Trophoblast cell (in vitro differentiated cells and primary cell): ENCODE measurements at regions not wholly inside any gene's neighbourhood (a gene's known extent, or its start where the extent isn't known, plus 50 kb on each side); places are given as distances from the start of the nearest gene placed in this dataset.

Experiments used
- DNase-seq, 2 donors: peaks; one replicate each; pipeline ENCODE4 v3.0.0-alpha.2; 2016
- H2AFZ ChIP-seq: 2 replicates; pipeline ENCODE4 v1.6.1; 2013; ENCODE audit warnings: low read length, moderate library complexity, mild to moderate bottlenecking; ENCODE audit not compliant: insufficient read depth, poor library complexity
- H2AK5ac ChIP-seq: 2 replicates; pipeline ENCODE4 v1.6.1; 2013; ENCODE audit warnings: mild to moderate bottlenecking, low read length
- H2BK120ac ChIP-seq: 2 replicates; pipeline ENCODE4 v1.6.1; 2013; ENCODE audit warnings: low read length, mild to moderate bottlenecking, moderate library complexity; ENCODE audit not compliant: insufficient read depth, poor library complexity
- H2BK12ac ChIP-seq: 2 replicates; pipeline ENCODE4 v1.6.1; 2013; ENCODE audit warnings: mild to moderate bottlenecking, low read length, moderate library complexity
- H2BK5ac ChIP-seq: 2 replicates; pipeline ENCODE4 v1.6.1; 2013; ENCODE audit warnings: low read length, low read depth, moderate library complexity, mild to moderate bottlenecking; ENCODE audit not compliant: poor library complexity
- H3K14ac ChIP-seq: 2 replicates; pipeline ENCODE4 v1.6.1; 2013; ENCODE audit warnings: mild to moderate bottlenecking, low read length
- H3K18ac ChIP-seq: 2 replicates; pipeline ENCODE4 v1.6.1; 2013; ENCODE audit warnings: mild to moderate bottlenecking, low read length
- H3K23ac ChIP-seq: 2 replicates; pipeline ENCODE4 v1.6.1; 2013; ENCODE audit warnings: low read length
- H3K27ac ChIP-seq: 2 replicates; pipeline ENCODE4 v1.5.1; 2013; ENCODE audit warnings: low read depth, mild to moderate bottlenecking, inconsistent platforms, low read length, moderate library complexity
- H3K27me3 ChIP-seq: 2 replicates; pipeline ENCODE4 v1.6.1; 2013; ENCODE audit warnings: inconsistent platforms, mild to moderate bottlenecking, low read length, moderate library complexity; ENCODE audit not compliant: insufficient read depth
- H3K36me3 ChIP-seq, 2 experiments: 1 replicate in 1 of 2; 2 replicates in 1 of 2; pipeline ENCODE4 v1.6.1; 2013; ENCODE audit warnings: low read length in 2 of 2, mild to moderate bottlenecking in 2 of 2, moderate library complexity in 1 of 2; ENCODE audit not compliant: insufficient read depth in 2 of 2, control insufficient read depth in 1 of 2
- H3K4ac ChIP-seq: 2 replicates; pipeline ENCODE4 v1.6.1; 2013; ENCODE audit warnings: low read depth, mild to moderate bottlenecking, low read length, moderate library complexity
- H3K4me1 ChIP-seq, 2 experiments: 1 replicate in 1 of 2; 2 replicates in 1 of 2; pipeline ENCODE4 v1.6.1; 2013; ENCODE audit warnings: low read length in 2 of 2, mild to moderate bottlenecking in 2 of 2, moderate library complexity in 1 of 2; ENCODE audit not compliant: insufficient read depth in 2 of 2, control insufficient read depth in 1 of 2
- H3K4me2 ChIP-seq: 2 replicates; pipeline ENCODE4 v1.6.1; 2013; ENCODE audit warnings: inconsistent platforms, mild to moderate bottlenecking, low read length, moderate library complexity
- H3K4me3 ChIP-seq: 2 replicates; pipeline ENCODE4 v1.5.1; 2013; ENCODE audit warnings: mild to moderate bottlenecking, low read depth, low read length, inconsistent platforms
- H3K79me1 ChIP-seq: one replicate; pipeline ENCODE4 v1.6.1; 2013; ENCODE audit warnings: low read length
- H3K79me2 ChIP-seq: 2 replicates; pipeline ENCODE4 v1.6.1; 2013; ENCODE audit warnings: low read length, mild to moderate bottlenecking; ENCODE audit not compliant: control insufficient read depth, insufficient read depth, poor library complexity
- H3K9ac ChIP-seq: 2 replicates; pipeline ENCODE4 v1.6.1; 2013; ENCODE audit warnings: mild to moderate bottlenecking, low read length
- H3K9me3 ChIP-seq: 2 replicates; pipeline ENCODE4 v1.6.1; 2013; ENCODE audit warnings: low read depth, mild to moderate bottlenecking, control low read depth, inconsistent platforms, low read length; ENCODE audit not compliant: insufficient read depth
- H4K12ac ChIP-seq: 2 replicates; pipeline ENCODE4 v1.6.1; 2013; ENCODE audit warnings: low read depth, mild to moderate bottlenecking, low read length, moderate library complexity
- H4K8ac ChIP-seq: 2 replicates; pipeline ENCODE4 v1.6.1; 2013; ENCODE audit warnings: low read depth, mild to moderate bottlenecking, low read length, moderate library complexity
- H4K91ac ChIP-seq: one replicate; pipeline ENCODE4 v1.6.1; 2013; ENCODE audit warnings: low read depth, mild to moderate bottlenecking, low read length, moderate library complexity
- WGBS: extraction: QIAGEN DNeasy Blood & Tissue Kit; methylation state at CpG from one replicate; pipeline ENCODE4 v1.1.7; 2013; ENCODE audit warnings: missing lambda C conversion rate; ENCODE audit not compliant: insufficient read length, insufficient coverage; ENCODE audit errors: extremely low coverage; 5-methylcytosine and 5-hydroxymethylcytosine counted together

DNA sequence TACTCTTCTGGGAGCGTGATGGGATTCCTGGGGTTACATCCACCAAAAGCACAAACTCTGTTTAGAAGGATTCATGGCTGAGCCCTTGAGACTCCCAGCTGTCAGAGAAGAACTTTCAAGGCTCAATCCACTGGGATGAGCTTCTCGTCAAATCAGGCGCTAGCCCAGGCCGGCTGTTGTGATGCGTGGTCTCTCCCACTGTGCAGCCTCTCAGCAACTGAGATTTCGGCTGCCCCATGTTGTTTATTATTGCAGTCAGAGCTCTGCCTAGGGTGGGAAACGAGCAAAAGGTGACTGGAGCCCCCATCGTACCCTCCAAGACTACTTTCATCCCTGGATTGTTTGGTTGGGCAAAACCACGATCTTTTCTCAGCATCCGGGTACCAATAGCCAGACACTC, 251.6 kb downstream of the ETS1 start:
- Histone ChIP-seq H3K79me1 (peaks cover 31% of the 10 kb centered on the region), H2AFZ (no peak overlapping the region), H3K36me3 (no peaks in the 10 kb centered on the region), H2BK120ac (peak overlapping the region; percentile 95), H4K12ac (peak overlapping the region; percentile 34), H3K79me2 (peaks cover 5% of the 10 kb centered on the region), H3K4me2 (no peak overlapping the region), H3K23ac (no peak overlapping the region), H4K8ac (peak overlapping the region; percentile 71), H2BK5ac (peak overlapping the region; percentile 95), H3K9me3 (no peaks in the 10 kb centered on the region), H2BK12ac (peak overlapping the region; percentile 93), H3K27me3 (no peaks in the 10 kb centered on the region), H3K4ac (peak overlapping the region; percentile 70), H3K4me3 (no peak overlapping the region), H3K18ac (peak overlapping the region; percentile 76), H3K14ac (peak overlapping the region; percentile 83), H3K9ac (no peak overlapping the region), H3K4me1 (peaks cover 22% of the 10 kb centered on the region in 2 experiments), H3K27ac (peak overlapping the region; percentile 86), H2AK5ac (peak overlapping the region; percentile 64), H4K91ac (peak overlapping the region; percentile 99)
- no CpG with 5 or more reads among the region's 10 CpGs for WGBS
- no peak for DNase-seq

DNA sequence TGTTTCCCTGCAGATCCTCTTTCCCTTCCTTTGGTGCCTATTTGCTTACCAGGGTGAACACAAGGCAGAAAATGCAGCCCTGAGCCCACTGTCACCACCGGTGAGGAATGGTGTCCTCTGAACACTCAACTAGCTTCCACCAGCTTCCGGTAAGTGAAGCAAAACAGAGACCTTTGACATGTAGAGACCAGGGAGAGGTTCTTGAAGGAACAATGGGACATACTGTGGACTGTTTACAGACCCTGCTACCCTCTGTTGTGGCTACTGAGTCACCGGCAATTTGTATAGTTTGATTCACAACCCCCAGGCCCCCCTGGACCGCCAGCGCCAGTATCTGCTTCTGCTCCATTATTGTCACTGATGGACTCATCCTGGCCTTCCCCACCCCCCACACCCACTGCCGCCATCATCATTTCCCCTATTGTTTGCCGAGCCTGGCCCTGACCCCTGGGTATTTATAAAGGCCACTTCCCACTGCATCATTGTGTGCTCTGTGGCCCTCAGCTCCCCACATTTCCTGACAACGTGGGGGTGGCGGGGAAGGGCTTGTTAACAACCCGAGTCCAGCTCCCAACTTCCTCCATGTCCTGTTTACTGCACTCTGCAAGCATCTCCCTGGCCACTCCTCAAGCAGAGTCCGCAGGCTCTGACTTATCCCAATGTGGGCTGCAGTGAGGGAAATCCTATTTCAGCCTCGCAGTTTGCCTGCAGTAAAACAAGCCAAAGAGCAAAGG, 252.9 kb downstream of the ETS1 start:
- Histone ChIP-seq H2BK12ac (peak overlapping the region; percentile 57), H2BK120ac (peak overlapping the region; percentile 93), H3K9me3 (no peaks in the 10 kb centered on the region), H3K9ac (no peak overlapping the region), H3K4ac (peak overlapping the region; percentile 11), H3K4me1 (peaks cover 27% of the 10 kb centered on the region in 2 experiments), H2BK5ac (peak overlapping the region; percentile 52), H4K12ac (no peak overlapping the region), H3K36me3 (no peaks in the 10 kb centered on the region), H3K18ac (peak overlapping the region; percentile 6), H3K79me1 (peaks cover 38% of the 10 kb centered on the region), H3K27ac (peak overlapping the region; percentile 89), H3K14ac (peak overlapping the region; percentile 65), H3K79me2 (peaks cover 5% of the 10 kb centered on the region), H2AFZ (no peak overlapping the region), H3K23ac (no peak overlapping the region), H3K4me2 (no peak overlapping the region), H4K91ac (peak overlapping the region; percentile 93), H3K4me3 (no peak overlapping the region), H3K27me3 (no peaks in the 10 kb centered on the region), H2AK5ac (no peak overlapping the region), H4K8ac (peak overlapping the region; percentile 7)
- no peak for DNase-seq
- WGBS: no CpG with 5 or more reads among the region's 12 CpGs

DNA sequence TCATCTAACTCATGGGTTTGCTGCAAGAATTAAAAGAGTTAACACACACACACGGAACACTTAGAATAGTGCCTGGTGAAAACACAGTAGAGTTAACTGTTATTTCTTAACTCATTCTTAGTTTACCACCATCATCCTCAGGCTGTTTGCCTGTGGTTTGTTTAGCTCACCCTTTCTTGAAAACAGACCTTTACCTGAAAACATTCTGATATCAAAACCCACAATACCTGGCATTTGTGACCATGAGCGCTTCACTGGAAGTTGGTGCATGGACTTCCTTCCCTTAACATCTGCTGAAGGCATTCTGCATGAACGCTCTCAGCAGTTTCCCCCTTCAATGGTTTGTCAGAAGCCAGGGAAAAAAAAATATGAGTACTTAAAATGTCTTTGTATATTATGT, 256.0 kb downstream of the ETS1 start:
- Histone ChIP-seq H3K79me2 (peaks cover 2% of the 10 kb centered on the region), H3K4ac (no peak overlapping the region), H2BK12ac (peak overlapping the region; percentile 63), H3K27me3 (no peaks in the 10 kb centered on the region), H3K4me3 (no peak overlapping the region), H3K18ac (no peak overlapping the region), H2AK5ac (no peak overlapping the region), H4K91ac (no peak overlapping the region), H4K8ac (no peak overlapping the region), H4K12ac (no peak overlapping the region), H2BK5ac (no peak overlapping the region), H3K9me3 (no peaks in the 10 kb centered on the region), H3K79me1 (peaks cover 30% of the 10 kb centered on the region), H3K4me1 (peaks cover 27% of the 10 kb centered on the region in 2 experiments), H3K4me2 (no peak overlapping the region), H3K36me3 (no peaks in the 10 kb centered on the region), H3K23ac (no peak overlapping the region), H2BK120ac (no peak overlapping the region), H2AFZ (no peak overlapping the region), H3K14ac (no peak overlapping the region), H3K9ac (no peak overlapping the region), H3K27ac (no peak overlapping the region)
- DNase-seq: no peak
- no CpG with 5 or more reads among the region's 3 CpGs for WGBS

DNA sequence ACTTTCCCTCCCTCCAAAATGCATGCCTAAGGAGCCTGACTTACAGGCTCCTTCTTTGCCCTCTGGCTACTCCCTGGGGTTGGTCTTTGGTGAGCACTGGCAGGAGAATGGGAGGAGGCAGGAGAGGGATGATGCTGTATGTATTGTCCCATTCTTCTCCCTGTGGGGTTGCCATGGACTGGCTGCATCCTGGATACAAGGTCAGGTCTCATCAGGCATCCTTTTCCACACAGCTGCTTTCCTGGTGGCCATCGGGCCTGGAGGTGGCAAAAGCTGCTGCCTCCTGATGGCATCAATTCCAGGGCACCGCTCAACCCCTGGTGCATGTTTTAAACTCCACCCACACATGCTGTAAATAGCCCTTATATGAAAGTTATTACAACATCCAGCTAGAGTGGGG, 257.2 kb downstream of the ETS1 start:
- H3K23ac ChIP-seq: no peak overlapping the region
- no peak overlapping the region for H4K8ac ChIP-seq
- H2BK12ac ChIP-seq: peak overlapping the region; percentile 29
- H3K4me3 ChIP-seq: no peak overlapping the region
- H3K14ac ChIP-seq: peak overlapping the region; percentile 9
- peak overlapping the region; percentile 3 for H3K9ac ChIP-seq
- no peak for DNase-seq
- H3K4me1 ChIP-seq: peaks cover 21% of the 10 kb centered on the region in 2 experiments
- H2BK120ac ChIP-seq: peak overlapping the region; percentile 38
- H3K4ac ChIP-seq: peak overlapping the region; percentile 27
- no peak overlapping the region for H2AFZ ChIP-seq
- no peaks in the 10 kb centered on the region for H3K27me3 ChIP-seq
- H2BK5ac ChIP-seq: no peak overlapping the region
- peaks cover 2% of the 10 kb centered on the region for H3K79me2 ChIP-seq
- H3K36me3 ChIP-seq: no peaks in the 10 kb centered on the region
- no peak overlapping the region for H3K18ac ChIP-seq
- H2AK5ac ChIP-seq: peak overlapping the region; percentile 81
- WGBS: no CpG with 5 or more reads among the region's 2 CpGs
- H4K91ac ChIP-seq: peak overlapping the region; percentile 23
- H3K79me1 ChIP-seq: peaks cover 24% of the 10 kb centered on the region
- no peak overlapping the region for H3K27ac ChIP-seq
- H4K12ac ChIP-seq: no peak overlapping the region
- H3K9me3 ChIP-seq: no peaks in the 10 kb centered on the region
- H3K4me2 ChIP-seq: no peak overlapping the region
